SKM-1 treated with dmso at 0.1 percent for 144 hours (cell line): ENCODE measurements at regions not wholly inside any gene's neighbourhood (a gene's known extent, or its start where the extent isn't known, plus 50 kb on each side); places are given as distances from the start of the nearest gene placed in this dataset.

Source experiments
- DNase-seq: peaks from one replicate; lab custom pipeline; 2025; ENCODE audit not compliant: unreplicated experiment; lab: John Stamatoyannopoulos, UW

GRCh38 chr7:132672200-132672990 lies 96.1 kb upstream of the PLXNA4 start:
- DNase-seq, result no peak

GRCh38 chr7:132666774-132667172 lies 90.5 kb upstream of the PLXNA4 start:
- DNase-seq, result no peak

DNA sequence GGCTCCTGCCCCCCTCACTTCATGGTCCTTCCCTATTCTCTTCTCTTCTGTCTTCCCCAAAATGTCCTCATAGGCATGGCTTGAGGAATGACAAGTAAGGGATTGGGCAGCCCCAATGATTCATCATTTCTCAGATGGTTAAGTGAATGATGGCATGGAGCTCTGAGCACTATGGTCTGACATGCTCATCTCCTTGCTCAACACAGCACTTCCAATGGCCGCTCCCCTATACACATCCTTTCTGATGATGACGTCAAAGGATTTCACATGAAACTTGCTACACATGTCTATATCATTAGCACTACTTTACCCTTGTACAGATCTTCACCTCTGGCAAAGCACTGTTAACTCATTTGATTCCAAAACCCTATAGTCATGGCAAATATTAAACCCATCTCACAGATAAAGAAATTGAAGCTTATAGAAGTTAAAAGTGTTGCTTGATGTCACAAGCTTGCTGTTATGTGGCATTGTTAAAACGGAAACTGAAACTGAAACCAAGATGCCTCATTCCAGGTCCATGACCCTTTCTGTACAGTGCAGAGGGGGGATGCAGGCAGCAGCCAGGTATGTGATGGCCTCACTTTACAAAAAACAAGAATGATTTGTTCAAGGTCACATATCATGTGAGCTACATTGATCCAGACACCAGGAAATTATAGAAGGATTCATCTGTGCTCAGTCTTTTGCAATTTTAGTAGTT lies 90.0 kb upstream of the PLXNA4 start:
- DNase-seq, result no peak

GRCh38 chr7:132656846-132657776 lies 80.8 kb upstream of the PLXNA4 start:
- DNase-seq, result peak; percentile 45

DNA sequence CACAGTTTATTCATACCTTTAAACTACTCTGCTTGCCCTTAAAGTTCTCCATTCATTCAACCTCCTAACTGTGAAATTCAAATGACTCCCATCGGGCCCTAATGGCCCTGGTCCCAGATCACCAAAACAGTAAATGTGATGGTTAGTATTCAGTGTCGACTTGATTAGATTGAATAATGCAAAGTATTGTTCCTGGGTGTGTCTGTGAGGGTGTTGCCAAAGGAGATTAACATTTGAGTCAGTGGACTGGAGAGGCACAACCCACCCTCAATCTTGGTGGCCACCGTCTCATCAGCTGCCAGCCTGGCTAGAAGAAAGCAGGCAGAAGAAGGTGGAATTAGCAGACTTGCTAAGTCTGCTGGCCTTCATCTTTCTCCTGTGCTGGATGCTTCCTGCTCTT lies 80.1 kb upstream of the PLXNA4 start:
- DNase-seq, result no peak

- peak; percentile 88 for DNase-seq
Observed at GRCh38 chr7:132655131-132655727, 79.0 kb upstream of the PLXNA4 start.

- DNase-seq, result peak; percentile 3
Observed at GRCh38 chr7:132654150-132654549, 77.9 kb upstream of the PLXNA4 start.

DNA sequence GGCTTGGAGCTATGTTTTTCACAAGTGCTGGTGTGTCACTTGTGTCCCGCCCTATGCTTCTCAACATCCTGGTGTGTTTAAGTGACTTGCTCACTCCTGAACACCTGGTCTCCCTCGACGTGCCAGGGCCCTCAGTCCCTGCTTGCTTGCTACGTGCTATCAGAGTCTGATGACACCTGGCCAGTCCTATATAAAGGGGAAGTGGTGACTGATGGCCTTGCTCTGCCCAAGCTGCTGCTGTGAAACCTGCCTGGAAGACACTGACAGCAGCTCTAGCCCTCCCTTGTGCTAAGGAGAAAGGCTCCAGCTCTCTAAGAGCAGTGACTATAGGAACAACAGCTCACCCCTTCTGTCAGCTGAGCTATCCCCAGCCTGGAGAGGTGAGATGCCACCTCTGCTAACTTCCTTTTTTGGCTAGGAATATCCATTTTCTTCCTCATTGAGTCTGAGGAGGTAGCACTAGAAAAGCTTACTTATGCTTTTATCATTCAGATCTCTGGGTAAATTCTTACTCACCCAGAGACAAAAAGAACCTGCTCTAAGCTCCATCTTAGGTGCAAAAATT lies 77.2 kb upstream of the PLXNA4 start:
- DNase-seq, result peak; percentile 37

DNA sequence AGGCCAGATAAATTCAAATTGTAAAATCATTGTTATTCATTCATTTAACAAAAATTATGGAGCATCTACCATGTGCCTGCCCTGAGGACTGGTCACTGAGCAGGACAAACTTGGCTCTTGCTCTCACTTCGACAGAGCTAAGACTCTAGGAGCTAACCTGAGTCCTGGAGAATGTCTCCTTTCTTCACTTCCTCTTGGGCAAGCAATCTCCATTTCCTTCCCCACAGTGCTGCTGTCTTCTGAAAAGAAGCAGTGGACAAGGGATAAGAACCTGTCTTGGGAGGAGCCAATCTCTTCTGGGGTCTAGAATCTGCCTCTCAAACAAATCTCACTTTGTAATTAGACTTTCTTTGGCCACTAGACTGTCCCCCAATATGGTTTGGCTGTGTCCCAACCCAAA lies 76.2 kb upstream of the PLXNA4 start:
- DNase-seq, result peak; percentile 57

DNA sequence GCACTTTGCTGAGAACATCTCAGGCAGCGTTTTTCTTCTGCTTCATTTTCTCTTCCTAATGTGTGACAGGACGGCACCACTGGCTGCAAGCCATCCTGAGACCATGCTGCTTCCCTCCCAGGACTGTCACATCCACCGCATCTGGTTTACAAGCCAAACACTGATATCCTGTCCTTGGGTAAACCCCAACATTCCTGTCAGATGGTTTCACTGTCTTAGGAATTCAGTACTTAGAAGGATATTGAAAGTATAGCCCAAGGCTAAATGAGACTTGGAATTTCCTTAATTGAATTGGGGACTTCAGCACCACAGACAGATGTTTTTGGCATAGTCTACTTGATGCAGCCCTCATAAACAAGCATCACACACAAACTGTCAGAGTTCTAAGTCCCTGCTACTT lies 74.2 kb upstream of the PLXNA4 start:
- DNase-seq, result no peak

DNA sequence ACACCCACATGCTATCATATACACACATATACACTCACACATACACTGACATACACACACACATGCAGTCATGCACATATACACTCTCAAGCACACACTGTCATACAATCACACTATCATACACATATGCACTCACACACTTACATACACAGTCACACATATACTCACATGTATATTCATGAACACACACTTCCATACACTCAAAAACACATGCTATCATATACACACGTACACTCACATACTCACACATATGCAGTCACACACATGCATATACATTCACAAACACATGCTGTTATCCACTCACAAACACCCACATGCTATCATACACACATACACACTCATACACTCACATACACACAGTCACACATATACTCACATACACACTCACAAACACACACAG lies 71.0 kb upstream of the PLXNA4 start:
- DNase-seq, result no peak

GRCh38 chr7:132646052-132646451 lies 69.8 kb upstream of the PLXNA4 start:
- no peak for DNase-seq

- no peak for DNase-seq
Observed at GRCh38 chr7:132643302-132643701, 67.0 kb upstream of the PLXNA4 start.

GRCh38 chr7:132641238-132641637 lies 65.0 kb upstream of the PLXNA4 start:
- DNase-seq, result no peak

- no peak for DNase-seq
Observed at GRCh38 chr7:132639983-132640382, 63.7 kb upstream of the PLXNA4 start.

GRCh38 chr7:132638000-132638399 lies 61.7 kb upstream of the PLXNA4 start:
- no peak for DNase-seq

GRCh38 chr7:132636581-132636980 lies 60.3 kb upstream of the PLXNA4 start:
- DNase-seq, result no peak

DNA sequence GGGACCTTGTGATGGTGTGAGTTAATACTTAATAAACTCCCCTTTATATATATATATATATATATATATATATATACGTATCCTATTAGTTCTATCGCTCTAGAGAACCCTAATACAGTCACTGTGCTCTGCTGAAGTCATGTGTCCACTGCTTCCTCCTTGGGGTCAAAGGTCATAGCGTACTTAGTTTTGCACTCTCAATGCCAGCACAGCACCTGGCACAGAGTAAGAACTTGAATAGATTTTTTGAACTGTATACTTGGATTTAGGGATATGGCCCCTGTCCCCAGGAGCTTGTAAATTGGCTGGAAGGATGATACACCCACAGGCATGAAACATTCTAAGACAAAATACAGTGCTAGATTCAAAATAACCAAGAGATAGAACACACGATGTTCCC lies 58.9 kb upstream of the PLXNA4 start:
- no peak for DNase-seq

GRCh38 chr7:132630834-132631233 lies 54.6 kb upstream of the PLXNA4 start:
- DNase-seq, result no peak
